HEK293T (cell line): ENCODE measurements at regions not wholly inside any gene's neighbourhood (a gene's known extent, or its start where the extent isn't known, plus 50 kb on each side); places are given as distances from the start of the nearest gene placed in this dataset.

Experiments
- BHLHE40 ChIP-seq: fragments of 450-650 bp; IDR thresholded peaks from 2 replicates; pipeline ENCODE4 v1.6.1; 2016; ENCODE audit warnings: mild to moderate bottlenecking, moderate library complexity, borderline replicate concordance
- NFRKB ChIP-seq: fragments of 450-650 bp; IDR thresholded peaks from 2 replicates; pipeline ENCODE4 v1.6.1; 2016; ENCODE audit warnings: mild to moderate bottlenecking, moderate library complexity
- SP1 ChIP-seq: fragments of 450-650 bp; IDR thresholded peaks from 2 replicates; pipeline ENCODE4 v1.6.1; 2017

DNA sequence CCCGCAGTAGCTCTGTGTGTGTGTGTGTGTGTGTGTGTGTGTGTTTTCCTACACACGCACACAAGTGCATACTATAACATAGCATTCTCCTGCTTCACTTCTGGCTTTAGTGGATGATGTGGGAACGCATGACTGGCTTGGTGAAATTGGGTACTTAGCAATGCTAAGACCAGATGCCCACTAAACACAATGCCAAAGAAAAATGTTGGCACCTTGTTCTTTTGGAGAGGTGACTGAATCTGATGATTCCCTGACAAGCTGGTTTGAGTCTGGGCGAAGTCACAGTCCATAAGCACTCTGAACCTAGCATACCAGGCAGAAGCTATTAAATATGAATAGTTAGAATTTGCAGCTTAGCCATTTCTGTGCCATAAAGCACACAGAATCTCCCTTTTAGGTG, 68.0 kb upstream of the CDCA7L start:
- TF ChIP-seq BHLHE40 (no peak), SP1 (no peak), NFRKB (no peak)
